ENCODE measurements at regions not wholly inside any gene's neighbourhood (a gene's known extent, or its start where the extent isn't known, plus 50 kb on each side); places are given as distances from the start of the nearest gene placed in this dataset.

- no peak for TF ChIP-seq CTCF (IDR thresholded peaks at IDR 0.05; ENCODE audit: low read length, missing control alignments)
- DNase-seq (ENCODE audit: low read depth), result no peak
- no peak overlapping the region for H3K4me3 ChIP-seq (replicated peaks; ENCODE audit: low read depth, low read length)
These were observed 100.7 kb downstream of the GAS1 start for GRCh38 chr9:86846656-86847055.

- H3K4me3 ChIP-seq (replicated peaks; ENCODE audit: low read depth, low read length), result no peak overlapping the region
- peak; percentile 38 for DNase-seq (ENCODE audit: low read depth)
- TF ChIP-seq CTCF (IDR thresholded peaks at IDR 0.05; ENCODE audit: low read length, missing control alignments), result no peak
These were observed 104.1 kb downstream of the GAS1 start for GRCh38 chr9:86843206-86843605.

GRCh38 chr9:86842573-86842972 lies 104.7 kb downstream of the GAS1 start:
- TF ChIP-seq CTCF (IDR thresholded peaks at IDR 0.05; ENCODE audit: low read length, missing control alignments), result no peak
- no peak for DNase-seq (ENCODE audit: low read depth)
- no peak overlapping the region for H3K4me3 ChIP-seq (replicated peaks; ENCODE audit: low read depth, low read length)

GRCh38 chr9:86839522-86839921 lies 107.8 kb downstream of the GAS1 start:
- TF ChIP-seq CTCF (IDR thresholded peaks at IDR 0.05; ENCODE audit: low read length, missing control alignments), result no peak
- DNase-seq (ENCODE audit: low read depth), result no peak
- no peak overlapping the region for H3K4me3 ChIP-seq (replicated peaks; ENCODE audit: low read depth, low read length)

- no peak overlapping the region for H3K4me3 ChIP-seq (replicated peaks; ENCODE audit: low read depth, low read length)
- DNase-seq (ENCODE audit: low read depth), result no peak
- no peak for TF ChIP-seq CTCF (IDR thresholded peaks at IDR 0.05; ENCODE audit: low read length, missing control alignments)
These were observed 108.5 kb downstream of the GAS1 start for GRCh38 chr9:86838519-86839497.

- no peak for DNase-seq (ENCODE audit: low read depth)
- no peak overlapping the region for H3K4me3 ChIP-seq (replicated peaks; ENCODE audit: low read depth, low read length)
- no peak for TF ChIP-seq CTCF (IDR thresholded peaks at IDR 0.05; ENCODE audit: low read length, missing control alignments)
These were observed 110.0 kb downstream of the GAS1 start for GRCh38 chr9:86837345-86837744.

GRCh38 chr9:86836797-86837196 lies 110.5 kb downstream of the GAS1 start:
- no peak overlapping the region for H3K4me3 ChIP-seq (replicated peaks; ENCODE audit: low read depth, low read length)
- DNase-seq (ENCODE audit: low read depth), result no peak
- TF ChIP-seq CTCF (IDR thresholded peaks at IDR 0.05; ENCODE audit: low read length, missing control alignments), result no peak

Data from fibroblast of pulmonary artery (primary cell).